Right lobe of liver (tissue), 4 donors: ENCODE measurements at regions not wholly inside any gene's neighbourhood (a gene's known extent, or its start where the extent isn't known, plus 50 kb on each side); places are given as distances from the start of the nearest gene placed in this dataset.

ENCODE experiments used
- CTCF ChIP-seq, 4 donors: fragments of 200-600 bp in 3 of 4; fragments of 450-650 bp in 1 of 4; IDR thresholded peaks; one replicate each; pipeline versions ENCODE4 v1.5.1 to v1.8.0; 2016 to 2022; ENCODE audit warnings: antibody characterized with exemption in 4 of 4, mild to moderate bottlenecking in 2 of 4
- POLR2A ChIP-seq: fragments of 450-650 bp; IDR thresholded peaks from one replicate; pipeline ENCODE4 v1.6.1; 2017; ENCODE audit warnings: antibody characterized with exemption, mild to moderate bottlenecking
- donor health status: DM: no; HTN: no; CAD: no.
- donor health status: DM: no; HTN: no; CAD: no.
- donor health status: DM: no; HTN: yes; CAD: no.

GRCh38 chrX:137982472-137983172, 416.7 kb downstream of the ZIC3 start:
- no peak for TF ChIP-seq CTCF (IDR thresholded peaks at IDR 0.05)
- TF ChIP-seq POLR2A: no peak
